ENCODE measurements at regions not wholly inside any gene's neighbourhood (a gene's known extent, or its start where the extent isn't known, plus 50 kb on each side); places are given as distances from the start of the nearest gene placed in this dataset.
"Not testable (repeated sequence)": the region's sequence is repeated elsewhere in the genome, so short reads cannot be mapped to it uniquely, and the experiment has no call there.

DNA sequence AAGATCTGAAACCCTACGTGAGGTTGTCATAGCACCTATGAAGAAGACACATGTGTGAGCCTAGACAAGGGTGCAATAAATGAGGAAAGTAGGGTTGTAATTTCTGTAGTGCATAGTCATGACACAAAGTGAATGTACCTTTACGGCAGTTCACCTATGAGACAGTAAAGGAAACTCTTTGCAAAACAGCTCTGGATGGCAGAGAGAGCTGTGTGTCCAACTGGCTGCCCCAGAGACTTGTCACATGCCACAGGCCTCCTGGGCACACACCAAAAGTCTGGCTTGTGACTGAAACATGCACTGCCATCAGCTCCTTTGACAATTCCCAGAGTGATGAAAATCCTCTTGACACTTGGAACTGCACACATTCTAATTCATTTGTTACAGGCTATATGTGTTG is 90.7 kb upstream of the NAMPT start:
- no peak for DNase-seq (ENCODE audit: low spot score)

DNA sequence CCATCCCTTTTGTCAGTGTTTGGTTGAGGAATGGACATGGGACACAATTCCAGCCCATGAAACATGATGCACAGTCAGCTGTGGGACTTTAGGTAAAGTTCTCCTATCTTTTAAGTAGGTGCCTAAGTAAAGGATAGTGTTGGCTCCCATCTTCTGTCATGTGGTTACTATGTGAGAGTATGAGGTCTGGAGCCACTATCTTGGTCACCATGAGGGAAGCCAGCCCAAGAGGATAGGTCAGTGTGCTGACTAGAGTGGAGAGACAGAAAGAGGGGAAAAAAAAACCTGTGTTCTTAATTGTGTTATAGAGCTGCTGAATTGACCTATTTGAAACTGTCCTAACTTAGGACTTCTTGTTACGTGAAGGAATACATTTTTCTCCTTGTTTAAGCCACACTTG is 89.7 kb upstream of the NAMPT start:
- no peak for DNase-seq (ENCODE audit: low spot score)

DNA sequence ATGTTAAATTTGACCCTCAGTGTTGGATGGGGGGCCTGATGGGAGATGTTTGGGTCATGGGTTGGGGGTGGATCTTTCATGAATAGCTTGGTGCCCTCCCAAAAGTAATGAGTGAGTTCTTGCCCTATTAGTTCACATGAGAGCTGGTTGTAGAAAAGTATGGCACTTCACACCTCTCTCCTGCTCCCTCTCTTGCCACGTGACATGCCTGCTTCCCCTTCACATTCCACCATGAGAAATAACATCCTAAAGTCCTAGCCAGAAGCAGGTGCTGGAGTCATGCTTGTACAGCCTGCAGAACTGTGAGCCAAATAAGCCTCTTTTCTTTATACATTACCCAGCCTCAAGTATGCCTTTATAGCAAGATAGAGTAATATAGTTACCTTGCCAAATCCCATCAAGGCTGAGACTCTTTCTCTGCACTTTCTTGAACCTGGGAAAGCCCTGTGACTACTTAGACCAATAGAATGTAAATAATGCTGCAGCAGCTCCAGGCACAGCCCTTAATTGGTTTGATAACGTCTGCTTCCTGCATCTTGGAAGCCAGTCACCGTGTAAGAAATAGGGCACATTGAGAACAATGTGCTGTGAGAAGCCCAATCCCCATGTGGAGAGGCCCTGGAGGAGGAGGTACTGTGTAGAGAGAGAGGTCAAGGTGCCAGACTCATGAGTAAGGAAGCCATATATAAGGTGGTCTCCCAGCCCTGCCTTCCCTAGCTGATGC is 88.0 kb upstream of the NAMPT start:
- no peak for DNase-seq (ENCODE audit: low spot score)

DNA sequence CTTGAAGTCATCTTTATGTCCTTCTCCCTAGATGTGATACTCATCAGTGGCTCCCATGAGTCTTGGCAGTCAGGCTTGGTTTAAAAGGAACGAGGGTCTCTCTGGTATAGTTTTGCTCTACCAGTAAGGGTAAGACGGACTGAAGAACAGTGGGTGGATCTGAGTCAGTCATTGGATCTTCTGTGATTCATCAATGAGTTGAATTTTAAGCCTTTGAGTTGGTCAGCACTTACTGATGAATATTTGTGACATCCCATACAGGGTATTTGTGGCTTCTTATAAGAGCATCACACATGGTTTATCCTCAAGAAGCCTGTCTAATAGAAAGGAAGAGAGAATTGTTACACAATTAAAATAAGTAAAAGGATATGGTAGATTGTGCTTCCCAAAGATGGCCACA is 87.3 kb upstream of the NAMPT start:
- DNase-seq (ENCODE audit: low spot score), result no peak

DNA sequence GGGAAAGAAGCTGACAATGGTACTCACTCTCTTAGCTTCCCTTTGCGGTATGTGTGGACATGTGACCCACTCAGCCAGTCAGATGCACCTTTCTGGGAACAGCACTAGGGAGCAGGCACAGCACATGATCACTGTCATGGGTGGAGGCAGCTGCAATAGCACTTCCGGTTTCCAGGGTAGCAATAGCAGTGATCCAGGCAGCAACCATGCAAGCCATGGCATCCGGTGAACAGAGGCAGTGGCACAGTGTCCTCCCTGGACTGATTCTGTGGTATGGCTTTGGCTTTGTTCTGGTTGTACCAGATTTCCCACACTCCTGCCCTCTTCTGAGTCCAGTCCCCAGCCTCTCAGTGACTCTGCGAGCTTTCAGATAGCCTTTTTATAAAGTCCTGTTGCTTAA is 86.8 kb upstream of the NAMPT start:
- DNase-seq (ENCODE audit: low spot score), result no peak

DNA sequence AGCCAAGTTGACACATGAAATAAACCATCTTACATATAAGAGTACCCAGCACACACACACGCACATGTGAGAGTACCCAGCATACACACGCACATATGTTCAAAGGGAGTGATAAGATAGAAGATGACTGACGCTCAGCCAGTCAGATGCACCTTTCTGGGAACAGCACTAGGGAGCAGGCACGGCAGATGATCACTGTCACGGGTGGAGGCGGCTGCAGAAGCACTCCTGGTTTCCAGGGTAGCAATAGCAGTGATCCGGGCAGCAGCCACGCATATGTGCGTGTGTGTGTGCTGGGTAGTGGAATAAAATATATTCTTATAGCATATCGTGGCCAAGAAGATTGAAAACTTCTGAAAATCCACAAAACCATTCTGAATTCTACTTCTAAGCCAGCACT is 85.8 kb upstream of the NAMPT start:
- DNase-seq (ENCODE audit: low spot score), result no peak

DNA sequence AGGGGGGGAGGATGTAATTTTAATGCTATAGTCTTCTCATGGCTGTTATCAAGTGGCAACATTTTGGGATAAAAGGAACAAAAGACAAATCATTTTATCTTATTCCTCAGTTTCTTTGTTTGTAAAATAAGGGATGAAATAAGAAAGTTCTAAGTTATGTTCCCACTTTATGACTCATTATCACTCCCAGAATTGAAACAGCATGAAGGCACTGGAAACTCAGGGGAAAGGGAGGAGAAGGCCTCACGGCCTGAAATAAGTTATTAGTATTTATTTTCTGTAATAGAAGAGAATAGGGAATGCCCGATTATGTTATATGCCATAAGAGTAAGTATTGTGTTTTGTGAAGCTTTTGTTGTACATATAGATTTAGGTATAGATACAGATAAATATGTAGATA is 85.0 kb upstream of the NAMPT start:
- DNase-seq (ENCODE audit: low spot score), result no peak

DNA sequence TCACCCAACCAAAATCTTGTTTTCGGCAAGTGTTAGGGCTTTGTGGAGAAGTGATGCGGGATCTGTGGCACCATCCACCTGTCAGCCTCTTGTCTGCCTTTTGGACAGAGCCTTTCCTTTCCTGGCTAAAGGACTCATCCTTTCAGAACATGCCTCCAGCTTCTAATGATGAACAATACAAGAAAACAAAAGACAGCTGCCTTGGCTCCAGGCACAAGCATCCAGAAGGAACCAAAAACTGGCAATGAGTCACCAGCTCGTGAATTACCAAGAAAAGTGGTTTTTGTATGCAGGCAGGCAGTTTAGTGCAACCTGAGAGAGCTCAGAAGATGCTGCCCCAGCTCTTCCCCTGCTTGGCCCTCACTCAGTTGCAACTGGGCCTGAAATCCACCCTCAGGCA is 84.6 kb upstream of the NAMPT start:
- no peak for DNase-seq (ENCODE audit: low spot score)

DNA sequence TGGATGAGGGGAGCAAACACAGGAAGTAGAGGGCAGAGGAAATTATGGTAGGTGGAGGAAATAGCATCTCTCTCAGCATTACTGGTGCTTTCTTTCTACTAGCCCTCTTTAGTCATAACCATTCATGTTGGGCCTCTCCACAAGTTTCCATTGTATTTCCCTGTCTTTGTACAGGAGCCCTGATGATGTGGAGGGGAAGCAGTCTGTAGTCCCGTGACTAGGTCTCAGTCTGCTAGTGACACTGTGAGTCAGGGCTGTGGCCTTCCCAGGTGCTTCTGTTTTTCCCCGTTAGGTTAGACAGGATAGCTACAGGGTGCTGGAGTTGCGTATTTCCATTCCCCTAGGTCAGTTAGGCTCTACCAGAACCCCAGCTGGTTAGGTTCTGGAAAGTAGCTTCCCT is 82.9 kb upstream of the NAMPT start:
- DNase-seq (ENCODE audit: low spot score), result no peak

DNA sequence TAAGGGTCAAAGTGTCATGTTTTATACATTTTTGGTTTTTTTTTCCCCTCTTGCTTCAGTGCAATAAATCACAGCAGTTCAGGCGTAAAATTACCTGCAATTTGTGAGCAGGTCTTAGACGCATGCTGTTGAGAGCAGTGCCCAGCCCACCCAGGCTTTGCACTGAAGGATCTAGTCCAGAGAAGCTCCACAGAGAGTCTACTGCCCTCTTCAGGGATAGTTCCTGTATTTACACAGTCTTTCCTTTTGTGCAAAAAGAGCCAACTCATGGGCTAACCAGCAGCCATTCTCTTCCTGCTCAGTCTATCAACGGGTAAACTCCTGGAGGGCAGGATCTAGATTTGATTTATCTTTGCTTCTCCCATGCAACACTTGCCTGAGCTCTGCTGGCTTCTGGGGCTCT is 82.2 kb upstream of the NAMPT start:
- DNase-seq (ENCODE audit: low spot score), result peak; percentile 43

DNA sequence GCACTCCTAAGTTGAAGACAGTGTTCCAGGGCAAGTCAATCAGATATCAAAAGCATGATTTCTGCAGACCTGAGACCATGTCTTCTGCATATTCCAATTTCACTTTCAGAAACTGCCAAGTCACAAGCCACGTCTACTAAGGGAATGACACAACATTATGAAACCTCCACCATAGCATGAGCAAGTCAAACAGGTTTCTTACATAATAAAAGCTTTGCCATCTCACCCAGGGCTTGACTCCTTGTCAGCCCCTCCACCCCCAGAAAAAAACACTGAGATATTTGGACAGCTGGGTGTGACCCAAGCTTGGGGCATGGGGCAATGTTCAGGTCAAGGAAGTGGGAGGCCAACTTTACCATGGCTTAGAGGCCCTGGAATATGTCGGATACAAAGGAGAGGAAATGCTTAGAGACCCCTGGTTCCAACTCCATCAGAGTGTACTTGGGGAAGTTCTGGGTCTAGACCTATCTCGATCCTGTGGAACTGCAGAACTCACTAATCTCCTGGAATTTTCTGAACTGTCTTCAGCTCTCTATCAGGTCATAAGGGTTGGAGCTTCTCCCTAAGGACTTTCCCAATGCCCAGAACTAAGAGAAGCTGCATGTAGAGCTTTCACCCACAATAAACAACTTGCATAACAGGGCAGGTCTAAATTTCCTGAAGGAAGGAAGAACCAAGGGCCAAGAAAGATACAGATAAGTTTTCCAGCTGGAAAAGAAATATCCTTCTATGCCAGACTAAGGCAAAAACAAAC is 80.6 kb upstream of the NAMPT start:
- DNase-seq (ENCODE audit: low spot score), result no peak

DNA sequence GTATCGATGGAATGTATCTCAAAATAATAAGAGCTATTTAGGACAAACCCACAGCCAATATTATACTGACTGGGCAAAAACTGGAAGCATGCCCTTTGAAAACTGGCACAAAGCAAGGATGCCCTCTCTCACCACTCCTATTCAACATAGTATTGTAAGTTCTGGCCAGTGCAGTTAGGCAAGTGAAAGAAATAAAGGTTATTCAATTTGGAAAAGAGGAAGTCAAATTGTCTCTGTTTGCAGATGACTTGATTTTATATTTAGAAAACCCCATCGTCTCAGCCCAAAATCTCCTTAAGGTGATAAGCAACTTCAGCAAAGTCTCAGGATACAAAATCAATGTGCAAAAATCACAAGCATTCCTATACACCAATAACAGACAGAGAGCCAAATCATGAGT is 77.7 kb upstream of the NAMPT start:
- not testable (repeated sequence) for DNase-seq (ENCODE audit: low spot score)

DNA sequence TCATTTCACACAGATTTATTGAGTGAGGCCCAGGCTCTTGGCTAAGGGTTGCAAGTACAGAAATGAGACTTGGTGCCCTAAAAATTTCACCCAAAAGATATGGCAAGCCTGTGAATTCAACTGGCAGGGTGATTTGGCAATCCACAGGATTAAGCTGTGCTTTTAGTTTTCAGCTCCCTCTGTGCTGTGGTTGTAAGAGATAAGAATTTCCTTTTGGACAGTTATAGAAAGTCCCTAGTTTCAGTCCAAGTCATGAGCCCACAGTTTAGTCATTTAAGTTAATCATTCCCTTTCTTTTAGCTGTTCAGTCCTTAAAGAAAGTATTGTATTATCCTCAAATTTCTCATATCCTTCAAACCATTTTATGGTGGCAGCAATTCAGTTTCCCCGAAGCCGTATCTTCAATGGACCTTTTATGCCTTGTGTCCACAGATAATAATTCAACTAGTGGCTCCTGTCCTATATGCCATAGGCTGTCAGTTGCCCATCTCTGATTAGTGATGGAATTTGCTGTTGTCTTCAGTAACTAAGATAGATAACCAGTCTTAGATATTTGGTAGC is 73.4 kb upstream of the NAMPT start:
- DNase-seq (ENCODE audit: low spot score), result no peak

DNA sequence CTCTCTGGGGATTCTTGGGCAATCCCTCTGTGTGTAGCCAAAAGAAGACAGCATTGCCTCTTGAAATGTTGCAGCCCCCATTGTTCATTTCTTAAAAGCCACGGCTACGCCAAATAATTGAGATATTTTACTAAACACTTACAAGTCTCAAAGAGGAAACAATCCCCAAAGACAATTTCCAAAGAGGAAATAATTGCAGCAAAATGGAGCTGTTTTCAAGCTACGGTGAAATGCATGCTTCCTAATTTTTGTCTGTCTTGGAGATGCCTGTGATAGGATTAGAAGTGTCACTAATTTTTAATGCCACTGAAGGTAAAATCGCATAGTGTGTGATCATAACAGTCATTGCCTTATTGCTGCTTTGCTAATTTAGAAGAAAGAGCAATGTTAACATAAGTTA is 72.9 kb upstream of the NAMPT start:
- DNase-seq (ENCODE audit: low spot score), result no peak

DNA sequence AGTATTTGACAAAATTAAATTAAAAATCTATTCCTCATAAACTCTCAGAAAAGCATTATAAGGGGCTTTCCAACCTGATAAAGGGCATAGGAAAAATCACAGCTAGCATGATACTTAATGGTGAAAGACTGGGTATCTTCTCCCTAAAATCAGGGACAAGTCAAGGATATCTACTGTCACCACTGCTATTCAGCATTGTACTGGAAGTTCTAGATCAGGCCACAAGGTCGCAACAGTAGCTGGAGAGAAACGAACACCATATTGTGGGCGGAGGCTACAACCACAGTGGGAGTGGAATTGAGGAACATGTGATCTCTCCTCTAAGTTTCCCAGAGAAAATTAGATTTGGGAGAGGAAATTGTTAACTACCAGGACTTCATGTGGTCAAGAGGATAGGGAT is 70.0 kb upstream of the NAMPT start:
- DNase-seq (ENCODE audit: low spot score), result no peak

DNA sequence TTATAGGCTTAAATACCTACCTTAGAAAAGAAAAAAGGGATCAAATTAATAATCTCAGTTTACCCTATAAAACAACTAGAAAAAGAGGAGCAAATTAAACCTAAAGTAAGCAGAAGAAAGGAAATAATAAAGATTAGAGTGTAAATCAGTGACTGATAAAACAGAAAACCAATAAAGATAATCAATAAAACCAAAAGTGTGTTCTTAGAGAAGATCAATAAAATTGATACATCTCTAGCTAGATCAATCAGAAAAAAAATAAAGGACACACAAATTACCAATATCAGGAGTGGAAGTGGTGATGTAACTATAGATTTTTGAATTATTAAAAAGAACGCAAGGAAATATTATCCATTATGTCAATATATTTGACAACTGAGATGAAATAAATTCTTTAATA is 69.2 kb upstream of the NAMPT start:
- no peak for DNase-seq (ENCODE audit: low spot score)

DNA sequence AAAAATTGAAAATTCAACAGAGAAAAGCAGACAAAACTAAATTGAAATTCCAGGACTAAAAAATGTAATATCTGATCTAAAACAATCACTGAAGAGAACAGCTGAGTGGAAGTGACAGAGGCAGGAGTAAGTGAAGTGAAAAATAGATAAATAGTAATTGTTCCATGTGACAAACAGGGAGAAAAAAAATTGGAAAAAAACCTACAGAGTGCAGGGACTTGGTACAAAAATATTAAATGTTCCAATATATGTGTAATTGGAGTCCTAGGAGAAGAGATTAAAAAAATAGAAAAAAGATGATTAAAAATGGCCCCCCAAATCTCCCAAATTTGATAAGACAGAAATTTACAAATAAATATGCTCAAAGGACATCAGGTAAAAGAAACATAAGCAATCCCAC is 63.4 kb upstream of the NAMPT start:
- DNase-seq (ENCODE audit: low spot score), result no peak

DNA sequence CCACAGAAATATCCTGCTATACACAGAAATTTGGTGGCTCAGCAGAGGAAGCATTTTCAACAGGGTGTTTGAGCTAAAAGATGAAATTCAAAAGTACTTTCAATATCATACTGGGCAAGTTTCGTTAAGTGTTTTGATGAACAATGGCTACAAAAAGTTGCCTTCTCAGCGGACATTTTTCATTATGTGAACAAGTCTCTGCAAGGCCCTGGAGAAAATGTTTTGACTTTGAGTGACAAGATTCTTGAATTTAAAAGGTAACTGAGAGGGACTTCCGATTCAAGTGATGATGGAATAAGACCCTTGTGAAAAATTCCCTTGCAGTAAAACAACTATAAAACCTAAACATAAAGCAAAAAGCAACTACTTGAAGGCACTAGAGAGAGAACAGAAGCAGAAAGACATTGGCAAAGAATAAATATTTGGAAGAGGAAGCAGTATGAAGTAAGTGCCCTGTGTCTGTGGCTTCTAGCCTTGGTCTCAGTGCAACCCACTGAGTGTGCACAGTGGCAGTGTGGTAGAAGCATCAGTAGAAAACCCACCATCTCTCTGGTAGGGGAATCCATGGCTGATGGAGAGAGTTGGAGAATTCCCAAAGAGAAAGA is 62.5 kb upstream of the NAMPT start:
- DNase-seq (ENCODE audit: low spot score), result no peak

DNA sequence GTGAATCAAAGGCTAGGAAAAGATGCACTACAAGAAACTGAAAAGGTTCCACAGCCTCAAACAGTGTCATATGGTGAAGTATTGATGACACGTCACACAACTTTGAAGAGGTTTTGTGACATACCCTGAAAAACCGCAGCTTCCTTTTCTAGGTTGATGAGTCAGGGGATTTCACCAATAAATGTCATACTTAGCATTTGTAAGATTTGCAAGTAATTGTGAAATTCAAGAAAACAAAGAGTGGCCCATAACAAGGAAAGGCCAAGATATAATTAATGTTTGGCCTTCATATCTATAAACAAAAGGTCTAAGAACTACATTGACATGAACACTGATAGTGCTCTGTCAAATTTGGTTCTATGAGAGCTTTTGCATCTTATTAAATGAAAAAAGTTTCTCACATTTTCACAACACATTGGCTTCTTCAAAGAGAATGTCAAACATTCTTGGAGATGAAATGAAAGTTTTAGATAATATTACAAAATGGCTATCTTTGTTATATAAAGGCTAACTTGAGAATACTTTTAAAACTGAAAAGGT is 62.0 kb upstream of the NAMPT start:
- DNase-seq (ENCODE audit: low spot score), result peak; percentile 60

DNA sequence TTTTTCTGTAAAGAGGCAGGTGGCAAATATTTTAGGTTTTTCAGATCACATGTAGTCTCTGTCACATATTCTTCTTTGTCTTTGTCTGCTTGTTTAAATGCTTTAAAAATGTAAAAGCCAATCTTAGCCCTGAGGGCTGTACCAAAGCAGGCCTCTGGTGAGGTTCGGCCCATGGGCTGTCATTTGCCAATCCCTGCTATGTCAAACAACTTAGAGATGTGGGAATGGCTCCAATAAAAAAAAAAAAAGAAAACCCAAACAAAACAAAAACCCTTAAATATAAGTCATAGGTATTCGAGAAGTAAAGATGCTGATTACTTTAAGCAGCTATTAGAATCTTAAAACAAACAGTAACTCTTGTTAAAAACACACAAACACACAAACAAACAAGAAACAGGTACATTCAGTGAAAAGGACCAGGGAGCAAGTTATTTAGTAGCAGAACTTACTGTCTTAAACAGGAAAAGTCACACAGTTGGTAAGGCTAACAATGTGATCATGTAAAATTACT is 61.4 kb upstream of the NAMPT start:
- no peak for DNase-seq (ENCODE audit: low spot score)

DNA sequence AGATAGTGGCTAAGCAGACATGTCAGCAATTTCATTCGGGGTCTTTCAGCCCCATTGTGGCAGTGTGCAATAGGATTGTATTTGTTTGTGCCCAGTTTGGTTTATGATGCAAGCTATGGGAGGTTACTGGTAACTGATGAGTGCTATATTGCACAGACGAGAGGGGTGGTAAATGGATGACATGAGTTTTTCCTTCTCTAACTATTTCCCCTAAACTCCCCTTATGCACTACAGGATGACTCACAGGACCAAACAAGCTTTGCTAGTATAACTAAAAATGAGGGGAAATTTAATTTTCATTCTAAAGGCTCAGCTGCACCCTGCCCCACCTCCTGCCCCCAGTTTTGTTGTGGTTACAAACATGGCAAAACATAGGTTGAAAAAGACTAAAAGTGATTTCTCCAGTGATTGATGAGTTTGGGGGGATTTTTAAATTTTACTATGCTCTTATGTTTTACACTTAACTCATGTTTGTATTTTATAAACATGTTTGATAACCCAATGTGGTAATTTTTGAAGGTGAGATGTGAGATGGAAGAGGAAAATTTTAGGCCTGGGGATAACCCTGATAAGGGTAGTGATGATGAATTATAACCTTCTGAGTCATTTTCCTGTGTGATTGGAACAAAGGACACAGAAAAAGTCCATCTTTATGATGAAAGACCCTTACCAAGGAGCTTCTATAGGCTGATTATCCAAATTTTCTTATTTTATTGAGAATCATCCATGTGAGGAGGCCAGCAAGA is 60.8 kb upstream of the NAMPT start:
- DNase-seq (ENCODE audit: low spot score), result no peak

DNA sequence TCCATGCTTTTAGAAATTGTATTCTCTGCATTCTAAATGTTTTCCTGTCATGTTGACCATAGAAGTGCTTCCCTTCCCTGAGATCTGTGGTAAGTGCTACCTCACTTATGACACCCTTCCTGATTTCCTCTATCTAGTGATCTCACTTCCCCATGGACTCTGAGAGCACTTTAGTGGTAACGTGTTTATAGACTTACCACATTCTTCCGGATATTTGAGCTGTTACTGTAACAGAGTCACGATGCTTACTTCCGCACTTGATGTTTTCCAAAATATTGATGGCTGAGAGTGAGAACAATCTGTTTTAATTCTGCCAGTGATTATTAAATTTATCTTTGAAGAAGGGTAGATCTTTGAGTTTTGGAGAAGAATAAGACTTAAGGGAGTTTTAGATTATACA is 60.1 kb upstream of the NAMPT start:
- DNase-seq (ENCODE audit: low spot score), result no peak

Data from NAMALWA (cell line).